ENCODE measurements at regions not wholly inside any gene's neighbourhood (a gene's known extent, or its start where the extent isn't known, plus 50 kb on each side); places are given as distances from the start of the nearest gene placed in this dataset.
"Not testable (repeated sequence)": the region's sequence is repeated elsewhere in the genome, so short reads cannot be mapped to it uniquely, and the experiment has no call there.

- H4K20me1 ChIP-seq (ENCODE audit: insufficient read depth, low read length); H3K27ac ChIP-seq (ENCODE audit: low read depth, low read length, poor library complexity, severe bottlenecking); H3K4me1 ChIP-seq (ENCODE audit: insufficient read depth, low read length, poor library complexity, severe bottlenecking); H3K4me3 ChIP-seq (ENCODE audit: low read depth, low read length, poor library complexity, severe bottlenecking); H3K9me3 ChIP-seq (ENCODE audit: low read length); POLR2A ChIA-PET; H3K4me2 ChIP-seq (ENCODE audit: low read length); DNase-seq (ENCODE audit: low spot score); H3K9me2 ChIP-seq (ENCODE audit: insufficient read depth, low read length); CTCF ChIA-PET (ENCODE audit: unreplicated experiment); H3K79me2 ChIP-seq (ENCODE audit: insufficient read depth, low read depth, low read length); intact Hi-C loops (cut with micrococcal nuclease; ENCODE audit: unreplicated experiment); H3K36me3 ChIP-seq (ENCODE audit: insufficient read depth, low read length); BruUV-seq (replicated peaks); H2AFZ ChIP-seq (ENCODE audit: low read length): not testable (repeated sequence)
These were observed 175.3 kb upstream of the CRIM1 start for GRCh38 chr2:36180293-36180692.

DNA sequence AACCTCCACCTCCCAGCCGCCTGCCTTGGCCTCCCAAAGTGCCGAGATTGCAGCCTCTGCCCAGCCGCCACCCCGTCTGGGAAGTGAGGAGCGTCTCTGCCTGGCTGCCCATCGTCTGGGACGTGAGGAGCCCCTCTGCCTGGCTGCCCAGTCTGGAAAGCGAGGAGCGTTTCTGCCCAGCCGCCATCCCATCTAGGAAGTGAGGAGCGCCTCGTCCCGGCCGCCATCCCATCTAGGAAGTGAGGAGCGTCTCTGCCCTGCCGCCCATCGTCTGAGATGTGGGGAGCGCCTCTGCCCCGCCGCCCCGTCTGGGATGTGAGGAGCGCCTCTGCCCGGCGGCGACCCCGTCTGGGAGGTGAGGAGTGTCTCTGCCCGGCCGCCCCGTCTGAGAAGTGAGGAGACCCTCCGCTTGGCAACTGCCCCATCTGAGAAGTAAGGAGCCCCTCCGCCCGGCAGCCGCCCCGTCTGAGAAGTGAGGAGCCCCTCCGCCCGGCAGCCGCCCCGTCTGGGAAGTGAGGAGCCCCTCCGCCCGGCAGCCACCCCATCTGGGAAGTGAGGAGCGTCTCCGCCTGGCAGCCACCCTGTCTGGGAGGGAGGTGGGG is 175.8 kb upstream of the CRIM1 start:
- H3K9me2 ChIP-seq (ENCODE audit: insufficient read depth, low read length); H3K4me1 ChIP-seq (ENCODE audit: insufficient read depth, low read length, poor library complexity, severe bottlenecking); H3K9me3 ChIP-seq (ENCODE audit: low read length); H3K4me3 ChIP-seq (ENCODE audit: low read depth, low read length, poor library complexity, severe bottlenecking); H3K27ac ChIP-seq (ENCODE audit: low read depth, low read length, poor library complexity, severe bottlenecking); H3K36me3 ChIP-seq (ENCODE audit: insufficient read depth, low read length); DNase-seq (ENCODE audit: low spot score); POLR2A ChIA-PET; H2AFZ ChIP-seq (ENCODE audit: low read length); CTCF ChIA-PET (ENCODE audit: unreplicated experiment); intact Hi-C loops (cut with micrococcal nuclease; ENCODE audit: unreplicated experiment); H4K20me1 ChIP-seq (ENCODE audit: insufficient read depth, low read length); H3K4me2 ChIP-seq (ENCODE audit: low read length); BruUV-seq (replicated peaks); H3K79me2 ChIP-seq (ENCODE audit: insufficient read depth, low read depth, low read length): not testable (repeated sequence)

- no peaks in the 10 kb centered on the region for H3K36me3 ChIP-seq (ENCODE audit: insufficient read depth, low read length)
- no peak overlapping the region for H3K4me2 ChIP-seq (ENCODE audit: low read length)
- BruUV-seq (replicated peaks): no TSS peak
- no peak for TF ChIP-seq EZH2phosphoT487 (IDR thresholded peaks at IDR 0.05; ENCODE audit: borderline replicate concordance, low read depth, low read length)
- TF ChIP-seq, protein P1, sequence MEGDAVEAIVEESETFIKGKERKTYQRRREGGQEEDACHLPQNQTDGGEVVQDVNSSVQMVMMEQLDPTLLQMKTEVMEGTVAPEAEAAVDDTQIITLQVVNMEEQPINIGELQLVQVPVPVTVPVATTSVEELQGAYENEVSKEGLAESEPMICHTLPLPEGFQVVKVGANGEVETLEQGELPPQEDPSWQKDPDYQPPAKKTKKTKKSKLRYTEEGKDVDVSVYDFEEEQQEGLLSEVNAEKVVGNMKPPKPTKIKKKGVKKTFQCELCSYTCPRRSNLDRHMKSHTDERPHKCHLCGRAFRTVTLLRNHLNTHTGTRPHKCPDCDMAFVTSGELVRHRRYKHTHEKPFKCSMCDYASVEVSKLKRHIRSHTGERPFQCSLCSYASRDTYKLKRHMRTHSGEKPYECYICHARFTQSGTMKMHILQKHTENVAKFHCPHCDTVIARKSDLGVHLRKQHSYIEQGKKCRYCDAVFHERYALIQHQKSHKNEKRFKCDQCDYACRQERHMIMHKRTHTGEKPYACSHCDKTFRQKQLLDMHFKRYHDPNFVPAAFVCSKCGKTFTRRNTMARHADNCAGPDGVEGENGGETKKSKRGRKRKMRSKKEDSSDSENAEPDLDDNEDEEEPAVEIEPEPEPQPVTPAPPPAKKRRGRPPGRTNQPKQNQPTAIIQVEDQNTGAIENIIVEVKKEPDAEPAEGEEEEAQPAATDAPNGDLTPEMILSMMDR (conservative IDR thresholded peaks at IDR 0.05; ENCODE audit: low read length): no peak
- no peaks in the 10 kb centered on the region for H3K9me3 ChIP-seq (ENCODE audit: low read length)
- H3K4me3 ChIP-seq (ENCODE audit: low read depth, low read length, poor library complexity, severe bottlenecking): no peak overlapping the region
- no peaks in the 10 kb centered on the region for H3K9me2 ChIP-seq (ENCODE audit: insufficient read depth, low read length)
- H3K27ac ChIP-seq (ENCODE audit: low read depth, low read length, poor library complexity, severe bottlenecking): no peak overlapping the region
- H4K20me1 ChIP-seq (ENCODE audit: insufficient read depth, low read length): no peaks in the 10 kb centered on the region
- CTCF ChIA-PET (ENCODE audit: unreplicated experiment): no interaction called here
- intact Hi-C loops (cut with micrococcal nuclease; ENCODE audit: unreplicated experiment): no loop called here
- H3K4me1 ChIP-seq (ENCODE audit: insufficient read depth, low read length, poor library complexity, severe bottlenecking): no peaks in the 10 kb centered on the region
- H3K79me2 ChIP-seq (ENCODE audit: insufficient read depth, low read depth, low read length): no peaks in the 10 kb centered on the region
- H2AFZ ChIP-seq (ENCODE audit: low read length): no peak overlapping the region
- POLR2A ChIA-PET: interaction anchor here (0.7 to 0.8 kb wide), 2 partner anchors 24 to 79 kb away, joined by 3 to 5 read pairs; no protein-coding TSS in a partner anchor
- no peak for DNase-seq (ENCODE audit: low spot score)
These were observed 177.2 kb upstream of the CRIM1 start for GRCh38 chr2:36178384-36178783.

DNA sequence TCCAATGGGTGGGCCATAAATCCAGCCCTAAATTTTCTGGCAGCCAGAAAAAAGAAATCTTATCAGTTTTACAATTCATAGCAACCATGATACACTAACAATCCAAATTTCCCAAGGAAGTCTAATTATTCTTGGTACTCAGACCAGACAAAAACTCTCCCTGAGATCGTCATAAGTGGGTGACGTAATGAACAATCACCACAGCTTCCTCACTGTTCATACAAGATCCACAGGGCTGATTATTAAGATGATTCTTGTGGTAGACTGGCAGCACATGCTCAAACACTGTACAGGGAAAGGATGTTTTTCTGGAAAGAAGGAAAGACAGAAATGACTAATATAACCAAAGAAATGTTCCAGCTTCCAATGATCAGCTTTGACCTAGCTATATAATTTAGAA is 178.3 kb upstream of the CRIM1 start:
- Histone ChIP-seq H3K9me2 (ENCODE audit: insufficient read depth, low read length) (no peaks in the 10 kb centered on the region), H3K4me2 (ENCODE audit: low read length) (no peak overlapping the region), H3K4me1 (ENCODE audit: insufficient read depth, low read length, poor library complexity, severe bottlenecking) (no peaks in the 10 kb centered on the region), H4K20me1 (ENCODE audit: insufficient read depth, low read length) (no peaks in the 10 kb centered on the region), H3K36me3 (ENCODE audit: insufficient read depth, low read length) (no peaks in the 10 kb centered on the region), H3K79me2 (ENCODE audit: insufficient read depth, low read depth, low read length) (no peaks in the 10 kb centered on the region), H3K4me3 (ENCODE audit: low read depth, low read length, poor library complexity, severe bottlenecking) (no peak overlapping the region), H3K9me3 (ENCODE audit: low read length) (no peaks in the 10 kb centered on the region), H3K27ac (ENCODE audit: low read depth, low read length, poor library complexity, severe bottlenecking) (no peak overlapping the region), H2AFZ (ENCODE audit: low read length) (no peak overlapping the region)
- no peak for DNase-seq (ENCODE audit: low spot score)
- TF ChIP-seq, protein P1 (conservative IDR thresholded peaks at IDR 0.05; ENCODE audit: low read length): no peak
- no peak for TF ChIP-seq EZH2phosphoT487 (IDR thresholded peaks at IDR 0.05; ENCODE audit: borderline replicate concordance, low read depth, low read length)
- POLR2A ChIA-PET: no interaction called here
- intact Hi-C loops (cut with micrococcal nuclease; ENCODE audit: unreplicated experiment): no loop called here
- CTCF ChIA-PET (ENCODE audit: unreplicated experiment): no interaction called here
- no TSS peak for BruUV-seq (replicated peaks)

Measured in OCI-LY7 (cell line).